Stimulated activated naive CD8-positive, alpha-beta T cell treated with anti-CD3 and anti-CD28 coated beads, Interleukin-15, amount 100 ng/mL, for 72 hours (primary cell): ENCODE measurements at regions not wholly inside any gene's neighbourhood (a gene's known extent, or its start where the extent isn't known, plus 50 kb on each side); places are given as distances from the start of the nearest gene placed in this dataset.

Experiments used
- ATAC-seq: fragments of 150-1000 bp; cut with Tn5 transposase; 2 replicates; pipeline ENCODE4 v1.10.0; 2021; ENCODE audit warnings: mild to moderate bottlenecking, moderate library complexity
- DNase-seq, 2 donors: peaks; one replicate each; pipeline ENCODE4 v3.0.0; 2021 to 2022
- H3K27ac Mint-ChIP-seq, 2 donors: one replicate each; pipeline ENCODE4 v1.8.0; 2022; ENCODE audit warnings: mild to moderate bottlenecking in 2 of 2, mixed read lengths in 2 of 2, moderate library complexity in 2 of 2
- H3K27me3 Mint-ChIP-seq: one replicate; pipeline ENCODE4 v1.8.0; 2022; ENCODE audit warnings: mixed read lengths
- H3K4me1 Mint-ChIP-seq: one replicate; pipeline ENCODE4 v1.8.0; 2022; ENCODE audit warnings: mild to moderate bottlenecking, mixed read lengths
- H3K4me3 Mint-ChIP-seq, 2 donors: one replicate each; pipeline ENCODE4 v1.8.0; 2022; ENCODE audit warnings: mild to moderate bottlenecking in 2 of 2, mixed read lengths in 2 of 2, moderate library complexity in 1 of 2
- H3K9me3 Mint-ChIP-seq, 2 donors: one replicate each; pipeline ENCODE4 v1.8.0; 2022; ENCODE audit warnings: mixed read lengths in 2 of 2

- H3K4me3 Mint-ChIP-seq, result no peak overlapping the region
- no peak overlapping the region for H3K27ac Mint-ChIP-seq
- peaks cover 8 to 18% of the 10 kb centered on the region in 2 donors for H3K9me3 Mint-ChIP-seq
- ATAC-seq, result no peak
- H3K4me1 Mint-ChIP-seq, result peaks cover 4% of the 10 kb centered on the region
- H3K27me3 Mint-ChIP-seq, result peaks cover 26% of the 10 kb centered on the region
- no peak for DNase-seq
These were observed 73.4 kb upstream of the F3 start for GRCh38 chr1:94614996-94615395.

- Mint-ChIP-seq H3K9me3 (peaks cover 8 to 15% of the 10 kb centered on the region in 2 donors), H3K27me3 (peaks cover 26% of the 10 kb centered on the region)
These were observed 72.7 kb upstream of the F3 start for GRCh38 chr1:94614168-94614815.

GRCh38 chr1:94612525-94613204, 71.1 kb upstream of the F3 start:
- Mint-ChIP-seq H3K4me3 (no peak overlapping the region), H3K27me3 (peaks cover 19% of the 10 kb centered on the region), H3K9me3 (no peaks in the 10 kb centered on the region), H3K27ac (no peak overlapping the region), H3K4me1 (peaks cover 4% of the 10 kb centered on the region)
- ATAC-seq (no peak), DNase-seq (no peak)

More at GRCh38 chr1:94614168-94614815, 72.7 kb upstream of the F3 start:
- Mint-ChIP-seq H3K27ac (no peak overlapping the region), H3K4me3 (no peak overlapping the region), H3K4me1 (peaks cover 4% of the 10 kb centered on the region)
- no peak for DNase-seq
- ATAC-seq, result no peak

GRCh38 chr1:94611681-94612475, 70.3 kb upstream of the F3 start:
- ATAC-seq (no peak), DNase-seq (no peak)
- H3K27ac Mint-ChIP-seq, result no peak overlapping the region
- H3K4me3 Mint-ChIP-seq, result no peak overlapping the region
- no peaks in the 10 kb centered on the region for H3K9me3 Mint-ChIP-seq
- peaks cover 19% of the 10 kb centered on the region for H3K27me3 Mint-ChIP-seq
- peaks cover 4% of the 10 kb centered on the region for H3K4me1 Mint-ChIP-seq

- Mint-ChIP-seq H3K4me1 (peaks cover 4% of the 10 kb centered on the region), H3K27ac (no peak overlapping the region), H3K4me3 (no peak overlapping the region), H3K27me3 (peaks cover 3% of the 10 kb centered on the region), H3K9me3 (no peaks in the 10 kb centered on the region)
- no peak for DNase-seq
- no peak for ATAC-seq
These were observed 68.1 kb upstream of the F3 start for GRCh38 chr1:94609619-94610018.

GRCh38 chr1:94608852-94609530, 67.4 kb upstream of the F3 start:
- Mint-ChIP-seq H3K4me3 (no peak overlapping the region), H3K27me3 (peaks cover under 1% of the 10 kb centered on the region), H3K27ac (peak overlapping the region in 1 of 2 donors; percentile 10), H3K4me1 (peaks cover 4% of the 10 kb centered on the region), H3K9me3 (no peaks in the 10 kb centered on the region)
- DNase-seq, result no peak
- ATAC-seq, result no peak

- H3K4me1 Mint-ChIP-seq, result peaks cover 4% of the 10 kb centered on the region
- H3K9me3 Mint-ChIP-seq, result no peaks in the 10 kb centered on the region
- H3K4me3 Mint-ChIP-seq, result no peak overlapping the region
- no peak overlapping the region for H3K27ac Mint-ChIP-seq
- DNase-seq (no peak), ATAC-seq (no peak)
- peaks cover 8% of the 10 kb centered on the region for H3K27me3 Mint-ChIP-seq
These were observed 66.7 kb upstream of the F3 start for GRCh38 chr1:94608142-94608851.

- H3K9me3 Mint-ChIP-seq, result no peaks in the 10 kb centered on the region
- no peak overlapping the region for H3K27ac Mint-ChIP-seq
- peaks cover 5% of the 10 kb centered on the region for H3K4me1 Mint-ChIP-seq
- DNase-seq, result no peak
- peaks cover 15% of the 10 kb centered on the region for H3K27me3 Mint-ChIP-seq
- no peak for ATAC-seq
- no peak overlapping the region for H3K4me3 Mint-ChIP-seq
These were observed 65.8 kb upstream of the F3 start for GRCh38 chr1:94607398-94607797.

- H3K27ac Mint-ChIP-seq, result no peak overlapping the region
- DNase-seq (no peak), ATAC-seq (no peak)
- peaks cover 9% of the 10 kb centered on the region for H3K4me1 Mint-ChIP-seq
- peaks cover 24% of the 10 kb centered on the region for H3K27me3 Mint-ChIP-seq
- H3K9me3 Mint-ChIP-seq, result no peaks in the 10 kb centered on the region
- no peak overlapping the region for H3K4me3 Mint-ChIP-seq
These were observed 64.9 kb upstream of the F3 start for GRCh38 chr1:94606471-94606870.

GRCh38 chr1:94603663-94604062, 62.1 kb upstream of the F3 start:
- Mint-ChIP-seq H3K27me3 (peaks cover 34% of the 10 kb centered on the region), H3K27ac (no peak overlapping the region), H3K4me1 (peaks cover 9% of the 10 kb centered on the region), H3K4me3 (no peak overlapping the region), H3K9me3 (no peaks in the 10 kb centered on the region)
- no peak for DNase-seq
- ATAC-seq, result no peak

- H3K4me3 Mint-ChIP-seq, result no peak overlapping the region
- no peak for ATAC-seq
These were observed 61.5 kb upstream of the F3 start for GRCh38 chr1:94602802-94603625.

GRCh38 chr1:94602316-94602715, 60.8 kb upstream of the F3 start:
- no peak overlapping the region for H3K27ac Mint-ChIP-seq
- H3K27me3 Mint-ChIP-seq, result peaks cover 34% of the 10 kb centered on the region
- H3K4me1 Mint-ChIP-seq, result peaks cover 9% of the 10 kb centered on the region
- H3K9me3 Mint-ChIP-seq, result no peaks in the 10 kb centered on the region
- DNase-seq, result peak in 1 of 2 donors; percentile 11
- ATAC-seq, result peak; percentile 68
- H3K4me3 Mint-ChIP-seq, result no peak overlapping the region

More at GRCh38 chr1:94602802-94603625, 61.5 kb upstream of the F3 start:
- Mint-ChIP-seq H3K27ac (no peak overlapping the region), H3K27me3 (peaks cover 34% of the 10 kb centered on the region), H3K4me1 (peaks cover 9% of the 10 kb centered on the region), H3K9me3 (no peaks in the 10 kb centered on the region)
- DNase-seq, result no peak

GRCh38 chr1:94600556-94600955, 59.0 kb upstream of the F3 start:
- Mint-ChIP-seq H3K27ac (no peak overlapping the region), H3K4me1 (peaks cover 9% of the 10 kb centered on the region), H3K9me3 (no peaks in the 10 kb centered on the region), H3K4me3 (no peak overlapping the region), H3K27me3 (peaks cover 34% of the 10 kb centered on the region)
- no peak for DNase-seq
- ATAC-seq, result no peak

GRCh38 chr1:94599095-94599813, 57.7 kb upstream of the F3 start:
- peaks cover 9% of the 10 kb centered on the region for H3K4me1 Mint-ChIP-seq
- H3K4me3 Mint-ChIP-seq, result no peak overlapping the region
- no peaks in the 10 kb centered on the region for H3K9me3 Mint-ChIP-seq
- DNase-seq (no peak), ATAC-seq (no peak)
- no peak overlapping the region for H3K27ac Mint-ChIP-seq
- peaks cover 34% of the 10 kb centered on the region for H3K27me3 Mint-ChIP-seq
